Transverse colon (tissue), 4 donors: ENCODE measurements at regions not wholly inside any gene's neighbourhood (a gene's known extent, or its start where the extent isn't known, plus 50 kb on each side); places are given as distances from the start of the nearest gene placed in this dataset.

ENCODE experiments used
- EP300 ChIP-seq: sonication (generic); formaldehyde crosslinking; IDR thresholded peaks from one replicate; pipeline ENCODE4 v1.6.1; 2017; ENCODE audit warnings: antibody characterized with exemption, low read depth
- POLR2AphosphoS5 ChIP-seq, 3 donors: sonication (generic); formaldehyde crosslinking; IDR thresholded peaks; one replicate each; pipeline ENCODE4 v1.6.1; 2016; ENCODE audit warnings: antibody characterized with exemption in 3 of 3
- TF ChIP-seq, protein P1 (sequence below), 5 experiments: fragments of 200-600 bp in 3 of 5; fragments of 450-650 bp in 2 of 5; sonication (generic) in 3 of 5; IDR thresholded peaks; 1 replicate in 2 of 5; 2 replicates in 3 of 5; pipeline ENCODE4 v1.5.1; 2016 to 2017; ENCODE audit warnings: antibody characterized with exemption in 5 of 5, inconsistent platforms in 3 of 5, mild to moderate bottlenecking in 2 of 5, moderate library complexity in 1 of 5

DNA sequence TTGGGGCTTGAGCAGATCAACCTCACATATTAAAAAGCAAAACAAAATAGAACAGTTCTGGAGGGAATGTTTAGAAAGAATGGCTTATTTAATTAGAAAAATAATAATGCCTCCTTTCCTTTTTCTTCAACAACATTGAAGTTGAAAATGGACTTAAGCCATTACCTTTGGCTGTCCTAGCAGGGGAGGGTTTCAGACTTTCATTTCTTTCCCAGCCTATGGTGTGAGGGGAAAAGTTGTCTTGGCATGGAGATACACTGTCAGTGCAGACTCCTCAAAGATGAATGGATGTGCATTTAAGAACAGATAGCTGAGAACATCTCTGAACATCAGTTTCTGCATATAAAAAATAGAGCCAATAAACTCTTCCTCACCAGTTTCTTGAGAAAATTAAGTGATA, 169.5 kb downstream of the PAX1 start:
- TF ChIP-seq POLR2AphosphoS5 (IDR thresholded peaks at IDR 0.05) = no peak
- TF ChIP-seq, protein P1, sequence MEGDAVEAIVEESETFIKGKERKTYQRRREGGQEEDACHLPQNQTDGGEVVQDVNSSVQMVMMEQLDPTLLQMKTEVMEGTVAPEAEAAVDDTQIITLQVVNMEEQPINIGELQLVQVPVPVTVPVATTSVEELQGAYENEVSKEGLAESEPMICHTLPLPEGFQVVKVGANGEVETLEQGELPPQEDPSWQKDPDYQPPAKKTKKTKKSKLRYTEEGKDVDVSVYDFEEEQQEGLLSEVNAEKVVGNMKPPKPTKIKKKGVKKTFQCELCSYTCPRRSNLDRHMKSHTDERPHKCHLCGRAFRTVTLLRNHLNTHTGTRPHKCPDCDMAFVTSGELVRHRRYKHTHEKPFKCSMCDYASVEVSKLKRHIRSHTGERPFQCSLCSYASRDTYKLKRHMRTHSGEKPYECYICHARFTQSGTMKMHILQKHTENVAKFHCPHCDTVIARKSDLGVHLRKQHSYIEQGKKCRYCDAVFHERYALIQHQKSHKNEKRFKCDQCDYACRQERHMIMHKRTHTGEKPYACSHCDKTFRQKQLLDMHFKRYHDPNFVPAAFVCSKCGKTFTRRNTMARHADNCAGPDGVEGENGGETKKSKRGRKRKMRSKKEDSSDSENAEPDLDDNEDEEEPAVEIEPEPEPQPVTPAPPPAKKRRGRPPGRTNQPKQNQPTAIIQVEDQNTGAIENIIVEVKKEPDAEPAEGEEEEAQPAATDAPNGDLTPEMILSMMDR (IDR thresholded peaks at IDR 0.05) = no peak
- no peak for TF ChIP-seq EP300
